NCI-H187 (cell line): ENCODE measurements at regions not wholly inside any gene's neighbourhood (a gene's known extent, or its start where the extent isn't known, plus 50 kb on each side); places are given as distances from the start of the nearest gene placed in this dataset.

Experiments
- DNase-seq, 2 experiments: peaks; one replicate each; lab custom pipeline; 2025; lab: John Stamatoyannopoulos, UW

- DNase-seq = no peak
Observed at GRCh38 chr2:241924069-241924908, 54.8 kb downstream of the RTP5 start.

DNA sequence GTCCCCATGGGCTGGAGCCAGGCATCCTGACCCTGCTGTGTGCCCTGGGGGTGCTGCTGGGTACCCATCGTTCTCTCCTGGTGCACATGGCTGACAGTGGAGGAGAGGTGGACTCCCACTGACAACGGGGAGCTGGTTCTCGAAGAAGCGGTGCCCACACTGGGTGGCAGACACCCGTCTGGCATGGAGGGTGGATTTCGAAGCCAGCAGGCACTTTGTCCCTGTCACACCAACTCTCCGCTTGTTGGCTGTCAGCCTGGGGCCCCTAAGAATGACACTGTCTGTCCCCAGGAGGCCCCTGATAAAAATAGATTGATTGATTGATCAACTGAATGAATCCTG lies 55.4 kb downstream of the RTP5 start:
- no peak for DNase-seq

GRCh38 chr2:241925277-241925676 lies 55.7 kb downstream of the RTP5 start:
- no peak for DNase-seq

GRCh38 chr2:241925821-241926441 lies 56.4 kb downstream of the RTP5 start:
- no peak for DNase-seq

GRCh38 chr2:241926541-241927311 lies 57.2 kb downstream of the RTP5 start:
- no peak for DNase-seq

DNA sequence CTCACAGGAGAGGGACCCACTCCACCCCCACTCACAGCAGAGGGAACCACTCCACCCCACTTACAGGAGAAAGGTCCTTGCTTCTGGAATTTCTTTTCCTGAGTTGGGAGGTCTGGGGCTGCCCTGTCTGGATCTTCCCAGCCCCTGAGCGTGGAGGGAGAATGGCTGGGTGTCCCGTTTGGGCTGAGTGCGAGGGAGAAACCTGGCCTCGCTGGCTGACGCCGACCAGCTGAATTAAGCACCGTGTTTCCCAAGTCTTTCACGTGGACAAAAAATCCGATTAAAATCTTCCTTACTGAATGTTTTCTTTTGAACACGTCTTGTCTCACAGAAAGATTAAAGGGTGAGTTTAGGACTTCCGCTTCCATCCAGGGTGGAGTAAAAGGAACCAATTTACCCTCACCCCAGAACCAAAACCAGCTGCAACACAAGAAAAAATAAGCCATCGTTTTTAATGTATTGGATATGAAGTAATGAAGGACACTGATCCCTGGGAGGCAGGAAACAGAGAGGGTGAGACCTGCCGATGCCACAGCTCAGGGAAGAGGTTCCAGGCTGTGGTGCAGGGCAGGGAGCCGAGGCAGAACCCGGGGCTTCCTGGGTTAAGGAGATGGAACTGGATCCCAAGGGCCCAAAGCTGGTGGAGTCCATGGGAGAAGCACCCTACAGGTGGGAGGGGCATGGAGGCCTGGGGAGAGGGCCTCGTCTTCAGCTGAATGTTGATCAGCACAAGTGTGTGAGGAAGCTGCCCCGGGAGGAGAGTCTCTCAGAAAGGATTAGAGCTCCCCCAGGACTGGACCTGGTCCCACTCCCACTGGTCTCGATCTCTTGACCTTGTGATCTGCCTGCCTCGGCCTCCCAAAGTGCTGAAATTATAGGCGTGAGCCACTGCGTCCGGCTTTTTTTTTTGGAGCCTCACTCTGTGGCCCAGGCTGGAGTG lies 60.3 kb downstream of the RTP5 start:
- no peak for DNase-seq

- DNase-seq = no peak
Observed at GRCh38 chr2:241931084-241931975, 61.8 kb downstream of the RTP5 start.

DNA sequence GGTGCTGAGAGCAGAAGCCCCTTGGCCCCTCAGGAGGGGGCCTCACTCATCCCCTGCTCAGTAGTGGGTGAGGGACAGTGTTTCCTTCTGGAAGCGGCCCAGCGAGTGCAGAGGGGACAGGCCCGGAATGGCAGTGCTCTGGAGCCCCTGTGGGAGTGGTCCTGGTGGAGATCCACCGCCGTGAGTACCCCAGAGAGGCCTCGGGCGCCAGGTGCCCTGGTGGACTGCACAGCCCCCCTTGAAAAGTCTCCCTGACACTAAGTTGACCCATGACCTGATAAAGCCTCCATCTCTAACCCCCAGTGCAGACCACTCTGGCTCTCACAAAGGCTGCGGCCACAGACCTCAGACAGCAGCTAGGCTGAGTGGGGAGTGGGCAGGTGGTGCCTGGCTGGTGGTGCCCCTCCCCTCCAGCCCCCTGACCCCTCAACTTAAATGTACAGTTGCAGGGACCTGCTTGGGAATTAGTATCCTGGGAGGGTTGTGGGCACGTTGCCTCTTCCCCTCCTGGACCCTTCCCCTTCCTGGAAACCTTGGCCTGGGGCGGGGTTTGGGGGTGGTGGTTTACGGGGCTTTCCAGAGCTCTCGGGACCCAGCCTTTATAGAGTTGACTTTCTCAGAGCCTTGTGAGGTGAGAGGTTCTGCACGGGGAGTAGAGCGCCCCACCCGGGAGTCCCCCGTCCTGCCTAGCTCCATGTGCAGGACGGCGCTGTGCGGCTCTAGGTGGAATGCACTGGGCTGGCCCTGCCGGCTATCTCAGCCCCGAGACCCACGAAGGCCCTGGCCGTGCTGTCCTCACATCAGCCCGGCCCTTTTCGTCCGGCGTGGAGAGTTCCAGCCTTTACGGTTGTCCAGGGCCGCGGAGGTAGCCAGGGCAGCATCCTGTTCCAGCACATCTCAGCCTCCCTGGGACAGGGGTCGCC lies 62.7 kb downstream of the RTP5 start:
- DNase-seq = no peak

- no peak for DNase-seq
Observed at GRCh38 chr2:241932899-241933178, 63.3 kb downstream of the RTP5 start.

- DNase-seq = no peak
Observed at GRCh38 chr2:241933179-241933911, 63.8 kb downstream of the RTP5 start.

- no peak for DNase-seq
Observed at GRCh38 chr2:241935314-241935713, 65.8 kb downstream of the RTP5 start.

DNA sequence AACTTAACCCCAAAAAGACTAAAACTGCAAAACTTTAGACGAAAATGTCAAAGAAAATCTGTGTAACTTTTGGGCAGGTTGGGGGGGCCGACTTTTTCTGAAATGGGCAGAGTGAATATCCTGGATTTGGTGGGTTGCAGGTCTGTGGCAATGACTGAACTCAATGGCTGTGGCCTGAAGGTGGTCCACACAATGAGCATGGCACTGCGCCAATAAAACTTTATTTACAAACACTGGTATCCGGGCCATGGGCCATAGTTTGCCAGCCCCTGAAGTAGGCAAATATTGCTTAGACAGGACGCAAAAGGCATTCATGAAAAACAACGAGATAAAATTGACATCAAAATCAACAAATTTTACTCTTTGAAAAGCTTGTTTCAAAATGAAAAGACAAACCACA lies 66.2 kb downstream of the RTP5 start:
- DNase-seq = no peak

- DNase-seq = no peak
Observed at GRCh38 chr2:241936457-241937133, 67.1 kb downstream of the RTP5 start.

GRCh38 chr2:241937297-241937696 lies 67.8 kb downstream of the RTP5 start:
- no peak for DNase-seq

GRCh38 chr2:241939541-241939940 lies 70.0 kb downstream of the RTP5 start:
- DNase-seq = no peak

DNA sequence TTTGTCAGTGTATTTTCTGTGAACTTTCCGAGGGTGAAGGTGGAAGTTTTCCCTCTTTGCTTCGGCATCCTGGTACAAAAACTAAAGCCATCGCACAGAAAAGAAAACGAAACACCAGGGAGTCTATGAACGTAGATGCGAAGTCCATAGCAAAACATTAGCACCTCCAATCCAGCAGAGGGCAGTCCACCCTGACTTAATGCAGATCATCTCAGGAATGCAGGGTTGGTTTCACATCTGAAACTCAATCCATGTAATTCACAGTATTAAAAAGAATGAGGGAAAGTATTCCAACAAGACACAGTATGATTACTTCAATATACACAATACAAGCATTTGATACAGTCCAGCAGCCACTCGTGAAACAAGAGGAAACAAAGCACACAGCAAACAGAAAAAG lies 70.8 kb downstream of the RTP5 start:
- no peak for DNase-seq

DNA sequence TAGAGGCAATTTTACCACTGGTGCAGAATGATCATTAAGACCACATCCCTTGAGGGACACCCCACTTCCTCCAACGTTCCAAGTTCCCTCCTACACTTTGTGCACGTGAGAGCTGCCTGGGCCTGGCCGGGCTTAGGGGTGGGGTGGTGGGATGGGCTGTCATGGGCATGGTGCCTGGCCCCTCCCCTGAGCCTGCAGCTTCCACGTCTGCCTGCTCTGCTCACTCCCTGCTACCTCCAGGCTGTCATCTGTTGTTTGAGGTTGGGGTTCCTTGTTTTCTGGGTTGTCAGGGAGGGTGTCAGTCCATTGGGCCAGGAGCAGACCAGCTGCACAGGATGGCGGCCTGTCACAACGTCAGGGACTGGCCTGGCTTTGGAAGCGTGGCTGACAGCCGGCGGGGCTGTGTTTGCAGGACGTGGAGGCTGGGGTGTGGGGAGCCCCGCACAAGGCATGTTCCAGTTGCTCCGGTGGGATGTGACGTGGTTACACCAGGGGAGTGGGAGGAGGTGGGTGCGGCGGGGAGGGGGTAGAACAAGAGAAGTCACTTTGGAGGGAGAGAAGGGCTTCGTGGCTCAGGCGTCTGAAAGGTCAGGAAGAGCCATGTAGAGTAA lies 72.3 kb downstream of the RTP5 start:
- no peak for DNase-seq
